H1 (cell line): ENCODE measurements at regions not wholly inside any gene's neighbourhood (a gene's known extent, or its start where the extent isn't known, plus 50 kb on each side); places are given as distances from the start of the nearest gene placed in this dataset.
A peak's percentile ranks its signal among the peaks of the same experiment; 100 is the strongest.

Experiments used
- CTCF ChIA-PET: fragments of 300-600 bp; sonication (Branson Sonifier 250); formaldehyde crosslinking; loops from one replicate; lab custom pipeline; 2021; ENCODE audit not compliant: partially characterized antibody; lab: Charles Lee
- POLR2A ChIA-PET: fragments of 300-600 bp; sonication (Branson Sonifier 250); formaldehyde crosslinking; loops from one replicate; lab custom pipeline; 2021; ENCODE audit warnings: inconsistent platforms; ENCODE audit not compliant: partially characterized antibody; lab: Charles Lee
- DNase-seq, 2 experiments: peaks; one replicate each; pipeline versions ENCODE4 v3.0.0 to v3.0.0-alpha.2; 2010 to 2022; ENCODE audit warnings: low spot score in 2 of 2, low read depth in 1 of 2, mixed read lengths in 1 of 2
- FAIRE-seq: peaks from 2 replicates; lab custom pipeline; 2011; peaks lifted over from hg19 to GRCh38; lab: Jason Lieb, UNC
- H2AFZ ChIP-seq: 2 replicates; pipeline ENCODE4 v1.8.1; 2012; ENCODE audit warnings: low read length, inconsistent platforms
- H2AK5ac ChIP-seq: 2 replicates; pipeline ENCODE4 v1.6.1; 2013; ENCODE audit warnings: low read depth, low read length
- H2BK120ac ChIP-seq: replicated peaks from 2 replicates; pipeline ENCODE3; 2013; ENCODE audit warnings: low read depth, low read length, inconsistent platforms
- H2BK12ac ChIP-seq: 2 replicates; pipeline ENCODE4 v1.6.1; 2013; ENCODE audit warnings: low read depth, low read length
- H2BK15ac ChIP-seq: 2 replicates; pipeline ENCODE4 v1.6.1; 2013; ENCODE audit warnings: low read length
- H2BK20ac ChIP-seq: 2 replicates; pipeline ENCODE4 v1.6.1; 2013; ENCODE audit warnings: low read length
- H2BK5ac ChIP-seq: 2 replicates; pipeline ENCODE4 v1.6.1; 2013; ENCODE audit warnings: low read depth, low read length
- H3K14ac ChIP-seq: 2 replicates; pipeline ENCODE4 v1.6.1; 2013; ENCODE audit warnings: inconsistent platforms; ENCODE audit not compliant: insufficient read length
- H3K18ac ChIP-seq: 2 replicates; pipeline ENCODE4 v1.6.1; 2013; ENCODE audit warnings: low read length; ENCODE audit errors: extremely low read depth
- H3K23ac ChIP-seq: 2 replicates; pipeline ENCODE4 v1.6.1; 2013; ENCODE audit warnings: inconsistent platforms; ENCODE audit not compliant: insufficient read length
- H3K23me2 ChIP-seq: 2 replicates; pipeline ENCODE4 v1.6.1; 2013; ENCODE audit warnings: low read depth, low read length
- H3K27ac ChIP-seq: 2 replicates; pipeline ENCODE4 v1.6.1; 2011; ENCODE audit warnings: low read depth, low read length, inconsistent platforms
- H3K27me3 ChIP-seq, 4 experiments: replicated peaks in 1 of 4; 1 replicate in 1 of 4; 2 replicates in 3 of 4; pipeline versions ENCODE4 v1.6.1 to v1.8.1; 2011 to 2013; ENCODE audit warnings: low read length in 3 of 4, mild to moderate bottlenecking in 3 of 4, inconsistent platforms in 2 of 4, mixed read lengths in 2 of 4, moderate library complexity in 1 of 4; ENCODE audit not compliant: control insufficient read depth in 3 of 4, insufficient read depth in 3 of 4; ENCODE audit errors: extremely low read depth in 1 of 4
- H3K36me3 ChIP-seq, 4 experiments: 2 replicates each; pipeline versions ENCODE4 v1.6.1 to v1.8.1; 2011 to 2013; ENCODE audit warnings: mild to moderate bottlenecking in 4 of 4, low read length in 3 of 4, moderate library complexity in 2 of 4, control low read depth in 1 of 4, inconsistent platforms in 1 of 4; ENCODE audit not compliant: insufficient read depth in 4 of 4, control insufficient read depth in 2 of 4
- H3K4ac ChIP-seq: replicated peaks from 2 replicates; pipeline ENCODE3; 2013; ENCODE audit warnings: low read length, low read depth, mixed read lengths, inconsistent platforms; ENCODE audit not compliant: insufficient read length
- H3K4me1 ChIP-seq, 4 experiments: replicated peaks in 1 of 4; 1 replicate in 1 of 4; 2 replicates in 3 of 4; pipeline versions ENCODE4 v1.6.1 to v1.8.1; 2011 to 2013; ENCODE audit warnings: low read length in 3 of 4, inconsistent platforms in 2 of 4, mixed read lengths in 1 of 4; ENCODE audit not compliant: insufficient read depth in 4 of 4, control insufficient read depth in 3 of 4
- H3K4me2 ChIP-seq, 2 experiments: 2 replicates each; pipeline versions ENCODE4 v1.6.1 to v1.8.1; 2011 to 2013; ENCODE audit warnings: low read depth in 2 of 2, low read length in 2 of 2, control low read depth in 1 of 2, inconsistent platforms in 1 of 2, mild to moderate bottlenecking in 1 of 2; ENCODE audit not compliant: insufficient read depth in 1 of 2
- H3K4me3 ChIP-seq, 4 experiments: fragments of 200-600, 300-600 bp in 1 of 4; sonication (generic), shearing (Covaris generic), sonication (Bioruptor Twin) in 1 of 4; 2 replicates each; pipeline versions ENCODE4 v1.5.1 to v1.8.1; 2011 to 2016; ENCODE audit warnings: low read length in 4 of 4, low read depth in 3 of 4, control low read depth in 2 of 4, inconsistent platforms in 2 of 4, mild to moderate bottlenecking in 2 of 4, mixed read lengths in 1 of 4, moderate library complexity in 1 of 4; ENCODE audit not compliant: insufficient read depth in 2 of 4; ENCODE audit errors: extremely low read depth in 1 of 4
- H3K56ac ChIP-seq: replicated peaks from 2 replicates; pipeline ENCODE3; 2013; ENCODE audit warnings: low read depth, mild to moderate bottlenecking, mixed read lengths, low read length, inconsistent platforms; ENCODE audit not compliant: insufficient read length
- H3K79me1 ChIP-seq: 2 replicates; pipeline ENCODE4 v1.6.1; 2013; ENCODE audit warnings: low read depth, low read length, control low read depth
- H3K79me2 ChIP-seq, 2 experiments: 2 replicates each; pipeline versions ENCODE4 v1.6.1 to v1.8.1; 2012 to 2013; ENCODE audit warnings: low read length in 2 of 2, mild to moderate bottlenecking in 2 of 2, inconsistent platforms in 1 of 2; ENCODE audit not compliant: insufficient read depth in 2 of 2, control insufficient read depth in 1 of 2
- H3K9ac ChIP-seq, 4 experiments: replicated peaks in 1 of 4; 1 replicate in 1 of 4; 2 replicates in 3 of 4; pipeline versions ENCODE4 v1.6.1 to v1.8.1; 2011 to 2013; ENCODE audit warnings: low read depth in 3 of 4, low read length in 3 of 4, control low read depth in 2 of 4, mild to moderate bottlenecking in 2 of 4, moderate library complexity in 2 of 4, inconsistent platforms in 1 of 4; ENCODE audit errors: extremely low read depth in 1 of 4
- H3K9me3 ChIP-seq, 2 experiments: 2 replicates each; pipeline versions ENCODE4 v1.6.1 to v1.8.1; 2012 to 2013; ENCODE audit warnings: mild to moderate bottlenecking in 2 of 2, moderate library complexity in 2 of 2, control low read depth in 1 of 2, inconsistent platforms in 1 of 2, low read depth in 1 of 2, low read length in 1 of 2, mixed read lengths in 1 of 2; ENCODE audit not compliant: insufficient read depth in 2 of 2
- H4K20me1 ChIP-seq, 2 experiments: replicated peaks in 1 of 2; 2 replicates each; pipeline versions ENCODE3 to v1.8.1; 2011 to 2013; ENCODE audit warnings: inconsistent platforms in 2 of 2, low read length in 2 of 2, mild to moderate bottlenecking in 1 of 2; ENCODE audit not compliant: insufficient read depth in 2 of 2, control insufficient read depth in 1 of 2
- H4K5ac ChIP-seq: 2 replicates; pipeline ENCODE4 v1.6.1; 2013; ENCODE audit warnings: low read length, low read depth, mixed read lengths, inconsistent platforms; ENCODE audit not compliant: insufficient read length
- H4K8ac ChIP-seq: 2 replicates; pipeline ENCODE4 v1.8.0; 2013; ENCODE audit warnings: mild to moderate bottlenecking, moderate library complexity, low read length, inconsistent platforms; ENCODE audit not compliant: insufficient read depth; ENCODE audit errors: extremely low read depth
- H4K91ac ChIP-seq: replicated peaks from 2 replicates; pipeline ENCODE3; 2013; ENCODE audit warnings: low read length, mixed read lengths, inconsistent platforms; ENCODE audit not compliant: insufficient read length
- CREB1 ChIP-seq: IDR thresholded peaks from 2 replicates; pipeline ENCODE4 v1.6.1; 2012; ENCODE audit warnings: inconsistent platforms
- CTCF ChIP-seq, 3 experiments: IDR thresholded peaks; 1 replicate in 2 of 3; 2 replicates in 1 of 3; pipeline versions ENCODE4 v1.5.1 to v1.6.1; 2011; ENCODE audit warnings: low read length in 3 of 3, mild to moderate bottlenecking in 3 of 3, inconsistent platforms in 2 of 3, low read depth in 1 of 3, moderate library complexity in 1 of 3; ENCODE audit not compliant: insufficient read depth in 1 of 3; ENCODE audit errors: control extremely low read depth in 1 of 3
- RAD21 ChIP-seq, 2 experiments: IDR thresholded peaks in 1 of 2; conservative IDR thresholded peaks in 1 of 2; 2 replicates each; pipeline ENCODE4 v1.6.1; 2011; ENCODE audit warnings: low read depth in 2 of 2, low read length in 2 of 2, improper control_type of control experiment in 1 of 2, inconsistent platforms in 1 of 2, mild to moderate bottlenecking in 1 of 2, moderate library complexity in 1 of 2
- WGBS, 2 experiments: shearing (Covaris generic) in 1 of 2; methylation state at CpG; one replicate each; pipeline versions ENCODE4 v1.1.6 to v1.1.7; 2013 to 2015; ENCODE audit warnings: low lambda C conversion rate in 2 of 2, mixed read lengths in 2 of 2, inconsistent platforms in 1 of 2, low coverage in 1 of 2, missing lambda C conversion rate in 1 of 2; ENCODE audit not compliant: insufficient replicate concordance in 2 of 2, insufficient coverage in 1 of 2, insufficient read length in 1 of 2; ENCODE audit errors: extremely low coverage in 1 of 2, missing lambda C conversion rate in 1 of 2; 5-methylcytosine and 5-hydroxymethylcytosine counted together
- TF ChIP-seq, protein P1 (sequence below): IDR thresholded peaks from 2 replicates; pipeline ENCODE4 v1.6.1; 2012; ENCODE audit warnings: inconsistent platforms

DNA sequence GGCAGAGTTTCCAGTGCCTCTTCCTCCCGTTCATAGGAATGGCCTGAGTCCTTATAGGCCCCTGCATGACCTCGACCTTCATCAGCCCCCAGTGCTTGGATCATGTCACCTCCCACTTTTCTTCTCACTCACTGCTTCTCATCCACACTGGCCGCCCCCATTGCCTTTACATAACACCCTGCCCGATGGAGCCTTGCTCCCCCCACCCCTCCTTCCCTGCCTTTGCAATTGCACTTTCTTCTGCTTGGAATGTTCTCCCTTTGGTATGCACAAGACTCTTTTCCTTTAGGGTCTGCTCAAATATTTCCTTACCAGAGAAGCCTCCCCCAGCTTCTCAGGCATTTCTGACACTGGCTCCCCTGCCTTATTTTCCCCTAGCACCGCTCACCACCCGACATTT, 125.2 kb upstream of the KCNJ6 start:
- CTCF ChIA-PET, result interaction anchor here (0.6 kb wide), 1 partner anchor 382 kb away, joined by 3 read pairs; no protein-coding TSS in a partner anchor
- H2BK12ac ChIP-seq, result no peak overlapping the region
- no peak overlapping the region for H3K4ac ChIP-seq
- TF ChIP-seq CREB1 (no peak), RAD21 (IDR thresholded peaks at IDR 0.05 in 1 of 2, conservative IDR thresholded peaks at IDR 0.05 in 1 of 2; ENCODE audit: low read depth in 2 of 2, low read length in 2 of 2) (no peak), CTCF (IDR thresholded peaks at IDR 0.05; ENCODE audit: control extremely low read depth in 1 of 3, insufficient read depth in 1 of 3, low read depth in 1 of 3, low read length in 3 of 3) (no peak)
- TF ChIP-seq, protein P1, sequence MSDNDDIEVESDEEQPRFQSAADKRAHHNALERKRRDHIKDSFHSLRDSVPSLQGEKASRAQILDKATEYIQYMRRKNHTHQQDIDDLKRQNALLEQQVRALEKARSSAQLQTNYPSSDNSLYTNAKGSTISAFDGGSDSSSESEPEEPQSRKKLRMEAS, result no peak
- H3K9me3 ChIP-seq, result no peaks in the 10 kb centered on the region
- DNase-seq (no peak), FAIRE-seq (no peak)
- H2AK5ac ChIP-seq, result no peak overlapping the region
- H4K91ac ChIP-seq, result no peak overlapping the region
- no peak overlapping the region for H3K18ac ChIP-seq
- H3K23me2 ChIP-seq, result no peaks in the 10 kb centered on the region
- H3K14ac ChIP-seq, result no peak overlapping the region
- H3K56ac ChIP-seq, result no peak overlapping the region
- no peaks in the 10 kb centered on the region for H4K20me1 ChIP-seq
- H2BK20ac ChIP-seq, result no peak overlapping the region
- H3K4me3 ChIP-seq, result no peak overlapping the region
- peaks cover 0 to 4% (median 0%) of the 10 kb centered on the region in 4 experiments; a peak in 1 of 7 replicates for H3K4me1 ChIP-seq
- 79% methylated on average over 6 of the region's 6 CpGs; no CpG with 5 or more reads in 1 of the 2 experiments for WGBS, 2 experiments
- H3K36me3 ChIP-seq, result no peaks in the 10 kb centered on the region
- H3K27me3 ChIP-seq, result no peaks in the 10 kb centered on the region
- POLR2A ChIA-PET, result no interaction called here
- H3K27ac ChIP-seq, result no peak overlapping the region
- H3K9ac ChIP-seq, result no peak overlapping the region
- H4K8ac ChIP-seq, result no peak overlapping the region
- no peaks in the 10 kb centered on the region for H3K79me2 ChIP-seq
- no peak overlapping the region; the same call in 1 of the 2 replicates for H2BK5ac ChIP-seq
- H3K79me1 ChIP-seq, result no peaks in the 10 kb centered on the region
- H3K23ac ChIP-seq, result no peak overlapping the region
- no peak overlapping the region for H2BK120ac ChIP-seq
- H3K4me2 ChIP-seq, result no peak overlapping the region
- peak overlapping the region; percentile 79 for H2AFZ ChIP-seq
- no peak overlapping the region for H2BK15ac ChIP-seq
- H4K5ac ChIP-seq, result no peak overlapping the region
